ENCODE measurements at regions not wholly inside any gene's neighbourhood (a gene's known extent, or its start where the extent isn't known, plus 50 kb on each side); places are given as distances from the start of the nearest gene placed in this dataset.

- no peak overlapping the region for H2AFZ ChIP-seq (ENCODE audit: low read length)
- H3K36me3 ChIP-seq (replicated peaks; ENCODE audit: insufficient read depth, low read length): no peaks in the 10 kb centered on the region
- no peak for DNase-seq
- TF ChIP-seq CTCF (IDR thresholded peaks at IDR 0.05; ENCODE audit: low read length) (no peak), EZH2 (optimal IDR thresholded peaks at IDR 0.05; ENCODE audit: low read depth, low read length) (no peak), EZH2phosphoT487 (IDR thresholded peaks at IDR 0.05; ENCODE audit: low read length) (no peak)
- no peak overlapping the region for H3K27ac ChIP-seq (ENCODE audit: low read length)
- H3K4me2 ChIP-seq (ENCODE audit: low read depth, low read length): no peak overlapping the region
- no peaks in the 10 kb centered on the region for H3K79me2 ChIP-seq (ENCODE audit: low read length)
- no peaks in the 10 kb centered on the region for H3K9me2 ChIP-seq (replicated peaks; ENCODE audit: insufficient read depth, low read length)
- H3K4me3 ChIP-seq (ENCODE audit: low read length): no peak overlapping the region
- no peaks in the 10 kb centered on the region for H3K9me3 ChIP-seq (replicated peaks; ENCODE audit: insufficient read depth, low read length)
- H4K20me1 ChIP-seq (ENCODE audit: insufficient read depth, low read length): no peaks in the 10 kb centered on the region
- no peaks in the 10 kb centered on the region for H3K4me1 ChIP-seq (ENCODE audit: low read length)
- H3F3A ChIP-seq (ENCODE audit: insufficient read depth, low read length): no peaks in the 10 kb centered on the region
- H3K27me3 ChIP-seq (replicated peaks; ENCODE audit: insufficient read depth, low read length): no peaks in the 10 kb centered on the region
- H3K9ac ChIP-seq (ENCODE audit: low read length): no peak overlapping the region
Measured at GRCh38 chr16:17839272-17839671, 368.5 kb upstream of the XYLT1 start.

- Histone ChIP-seq H2AFZ (ENCODE audit: low read length) (no peak overlapping the region), H3K27me3 (replicated peaks; ENCODE audit: insufficient read depth, low read length) (no peaks in the 10 kb centered on the region), H3K79me2 (ENCODE audit: low read length) (no peaks in the 10 kb centered on the region), H3K4me1 (ENCODE audit: low read length) (no peaks in the 10 kb centered on the region), H3K9ac (ENCODE audit: low read length) (no peak overlapping the region), H3K9me2 (replicated peaks; ENCODE audit: insufficient read depth, low read length) (no peaks in the 10 kb centered on the region), H4K20me1 (ENCODE audit: insufficient read depth, low read length) (no peaks in the 10 kb centered on the region), H3K36me3 (replicated peaks; ENCODE audit: insufficient read depth, low read length) (no peaks in the 10 kb centered on the region), H3K4me2 (ENCODE audit: low read depth, low read length) (no peak overlapping the region), H3F3A (ENCODE audit: insufficient read depth, low read length) (no peaks in the 10 kb centered on the region), H3K9me3 (replicated peaks; ENCODE audit: insufficient read depth, low read length) (no peaks in the 10 kb centered on the region), H3K4me3 (ENCODE audit: low read length) (no peak overlapping the region), H3K27ac (ENCODE audit: low read length) (no peak overlapping the region)
- TF ChIP-seq CTCF (IDR thresholded peaks at IDR 0.05; ENCODE audit: low read length): no peak
- no peak for DNase-seq
Measured at GRCh38 chr16:17836868-17837602, 366.3 kb upstream of the XYLT1 start.

- Histone ChIP-seq H3K36me3 (replicated peaks; ENCODE audit: insufficient read depth, low read length) (no peaks in the 10 kb centered on the region), H3K79me2 (ENCODE audit: low read length) (no peaks in the 10 kb centered on the region), H3K4me1 (ENCODE audit: low read length) (no peaks in the 10 kb centered on the region), H3K4me2 (ENCODE audit: low read depth, low read length) (no peak overlapping the region), H4K20me1 (ENCODE audit: insufficient read depth, low read length) (no peaks in the 10 kb centered on the region), H3K27ac (ENCODE audit: low read length) (no peak overlapping the region), H3K4me3 (ENCODE audit: low read length) (no peak overlapping the region), H3K9me3 (replicated peaks; ENCODE audit: insufficient read depth, low read length) (no peaks in the 10 kb centered on the region), H2AFZ (ENCODE audit: low read length) (no peak overlapping the region), H3F3A (ENCODE audit: insufficient read depth, low read length) (no peaks in the 10 kb centered on the region), H3K27me3 (replicated peaks; ENCODE audit: insufficient read depth, low read length) (no peaks in the 10 kb centered on the region), H3K9ac (ENCODE audit: low read length) (no peak overlapping the region), H3K9me2 (replicated peaks; ENCODE audit: insufficient read depth, low read length) (no peaks in the 10 kb centered on the region)
- TF ChIP-seq EZH2 (optimal IDR thresholded peaks at IDR 0.05; ENCODE audit: low read depth, low read length) (no peak), CTCF (IDR thresholded peaks at IDR 0.05; ENCODE audit: low read length) (no peak), EZH2phosphoT487 (IDR thresholded peaks at IDR 0.05; ENCODE audit: low read length) (no peak)
- no peak for DNase-seq
Measured at GRCh38 chr16:17835118-17835876, 364.5 kb upstream of the XYLT1 start.

Data from MM.1S (cell line).